Panc1 (cell line): ENCODE measurements at regions not wholly inside any gene's neighbourhood (a gene's known extent, or its start where the extent isn't known, plus 50 kb on each side); places are given as distances from the start of the nearest gene placed in this dataset.

Experiments
- ATAC-seq: fragments of 200-7000 bp; cut with Tn5 transposase; 2 replicates; pipeline ENCODE4 v1.9.1; 2020; ENCODE audit warnings: mild to moderate bottlenecking, moderate library complexity
- BruUV-seq: library from RNA; stranded (reverse); fragments of 400-500 nt; replicated peaks from 2 replicates; lab custom pipeline; 2021; lab: Mats Ljungman, UMichigan
- CTCF ChIA-PET: fragments of 300-600 bp; sonication (Branson Sonifier 250); formaldehyde crosslinking; loops from one replicate; lab custom pipeline; 2022; ENCODE audit warnings: antibody characterized with exemption; lab: Charles Lee
- POLR2A ChIA-PET: fragments of 300-600 bp; sonication (Branson Sonifier 250); formaldehyde crosslinking; loops from one replicate; lab custom pipeline; 2022; ENCODE audit warnings: antibody characterized with exemption; lab: Charles Lee
- DNase-seq: peaks from one replicate; pipeline ENCODE4 v3.0.0-alpha.2; 2010; ENCODE audit warnings: low read depth, low spot score
- H3K27ac ChIP-seq: 2 replicates; pipeline ENCODE4 v1.5.1; 2011; ENCODE audit warnings: mild to moderate bottlenecking, low read length, inconsistent platforms
- H3K27me3 ChIP-seq: fragments of 200-500 bp; sonication (Bioruptor generic); 2 replicates; pipeline ENCODE4 v1.6.0; 2014; ENCODE audit warnings: low read length, inconsistent platforms; ENCODE audit not compliant: control insufficient read depth, insufficient read depth
- H3K36me3 ChIP-seq: fragments of 200-500 bp; sonication (Bioruptor generic); 2 replicates; pipeline ENCODE4 v1.5.1; 2014; ENCODE audit warnings: inconsistent platforms, mild to moderate bottlenecking, low read length, moderate library complexity; ENCODE audit not compliant: control insufficient read depth, insufficient read depth
- H3K4me1 ChIP-seq: 2 replicates; pipeline ENCODE4 v1.5.1; 2011; ENCODE audit warnings: inconsistent platforms, mild to moderate bottlenecking, low read length, moderate library complexity; ENCODE audit not compliant: control insufficient read depth, insufficient read depth
- H3K4me3 ChIP-seq, 2 experiments: 2 replicates each; pipeline ENCODE4 v1.5.1; 2011 to 2012; ENCODE audit warnings: low read depth in 2 of 2, low read length in 2 of 2, mild to moderate bottlenecking in 2 of 2, inconsistent platforms in 1 of 2, moderate library complexity in 1 of 2
- H3K9me3 ChIP-seq: fragments of 200-500 bp; sonication (Bioruptor generic); 2 replicates; pipeline ENCODE4 v1.5.1; 2014; ENCODE audit warnings: low read depth, mild to moderate bottlenecking, inconsistent platforms, low read length, moderate library complexity; ENCODE audit not compliant: control insufficient read depth, insufficient read depth
- POLR2AphosphoS5 ChIP-seq: IDR thresholded peaks from 2 replicates; pipeline ENCODE4 v1.6.1; 2012; ENCODE audit warnings: mild to moderate bottlenecking, low read depth, low read length, moderate library complexity
- SIN3A ChIP-seq: IDR thresholded peaks from 2 replicates; pipeline ENCODE4 v1.6.1; 2012; ENCODE audit warnings: low read depth, mild to moderate bottlenecking, low read length, moderate library complexity, borderline replicate concordance; ENCODE audit not compliant: insufficient read depth
- TCF7L2 ChIP-seq: IDR thresholded peaks from 2 replicates; pipeline ENCODE4 v1.6.1; 2011; ENCODE audit warnings: mild to moderate bottlenecking, low read depth, low read length, inconsistent platforms
- in situ Hi-C: cut with HindIII; loops from 2 replicates; pipeline ENCODE4 v1.10.0; 2016; ENCODE audit warnings: low sequenced_read_pairs, low pct_unique_long_range_greater_than_20kb
- intact Hi-C: fragments of 100-400 bp; cut with micrococcal nuclease; formaldehyde crosslinking; loops from one replicate; pipeline ENCODE4 v1.10.0; 2022; ENCODE audit not compliant: unreplicated experiment
- TF ChIP-seq, protein P1 (sequence below), 2 experiments: IDR thresholded peaks; 2 replicates each; pipeline ENCODE4 v1.6.1; 2011 to 2012; ENCODE audit warnings: low read depth in 2 of 2, control low read depth in 1 of 2, low read length in 1 of 2, mild to moderate bottlenecking in 1 of 2, moderate library complexity in 1 of 2; ENCODE audit not compliant: insufficient read depth in 1 of 2
- TF ChIP-seq, protein P2 (sequence below): fragments of 450-650 bp; IDR thresholded peaks from 2 replicates; pipeline ENCODE4 v1.5.1; 2017; ENCODE audit warnings: mild to moderate bottlenecking

DNA sequence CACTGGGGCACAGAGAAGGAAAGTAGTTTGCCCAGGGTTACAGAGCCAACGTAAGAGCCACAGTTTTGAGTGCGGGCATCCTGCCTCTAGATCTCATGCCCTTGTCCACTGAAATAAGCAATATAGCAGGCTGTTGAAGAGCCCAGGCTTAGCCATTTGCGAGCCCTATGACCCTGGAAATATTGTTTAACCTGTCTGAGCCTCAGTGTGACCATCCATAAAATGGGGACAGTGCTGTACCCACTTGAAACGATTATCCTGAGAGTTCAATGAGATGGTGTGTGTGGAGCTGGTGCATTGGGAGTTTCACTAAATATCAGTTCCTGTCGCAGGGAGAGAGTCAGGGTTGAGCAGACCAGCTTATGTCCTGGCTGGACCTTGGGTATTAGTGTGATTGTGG, 173.1 kb upstream of the KCNG1 start:
- H3K27me3 ChIP-seq: 0 out of 2 replicates have a peak, but pooled peaks cover 4% of the 10 kb centered on the region
- H3K9me3 ChIP-seq: no peaks in the 10 kb centered on the region
- no TSS peak for BruUV-seq
- TF ChIP-seq, protein P1, sequence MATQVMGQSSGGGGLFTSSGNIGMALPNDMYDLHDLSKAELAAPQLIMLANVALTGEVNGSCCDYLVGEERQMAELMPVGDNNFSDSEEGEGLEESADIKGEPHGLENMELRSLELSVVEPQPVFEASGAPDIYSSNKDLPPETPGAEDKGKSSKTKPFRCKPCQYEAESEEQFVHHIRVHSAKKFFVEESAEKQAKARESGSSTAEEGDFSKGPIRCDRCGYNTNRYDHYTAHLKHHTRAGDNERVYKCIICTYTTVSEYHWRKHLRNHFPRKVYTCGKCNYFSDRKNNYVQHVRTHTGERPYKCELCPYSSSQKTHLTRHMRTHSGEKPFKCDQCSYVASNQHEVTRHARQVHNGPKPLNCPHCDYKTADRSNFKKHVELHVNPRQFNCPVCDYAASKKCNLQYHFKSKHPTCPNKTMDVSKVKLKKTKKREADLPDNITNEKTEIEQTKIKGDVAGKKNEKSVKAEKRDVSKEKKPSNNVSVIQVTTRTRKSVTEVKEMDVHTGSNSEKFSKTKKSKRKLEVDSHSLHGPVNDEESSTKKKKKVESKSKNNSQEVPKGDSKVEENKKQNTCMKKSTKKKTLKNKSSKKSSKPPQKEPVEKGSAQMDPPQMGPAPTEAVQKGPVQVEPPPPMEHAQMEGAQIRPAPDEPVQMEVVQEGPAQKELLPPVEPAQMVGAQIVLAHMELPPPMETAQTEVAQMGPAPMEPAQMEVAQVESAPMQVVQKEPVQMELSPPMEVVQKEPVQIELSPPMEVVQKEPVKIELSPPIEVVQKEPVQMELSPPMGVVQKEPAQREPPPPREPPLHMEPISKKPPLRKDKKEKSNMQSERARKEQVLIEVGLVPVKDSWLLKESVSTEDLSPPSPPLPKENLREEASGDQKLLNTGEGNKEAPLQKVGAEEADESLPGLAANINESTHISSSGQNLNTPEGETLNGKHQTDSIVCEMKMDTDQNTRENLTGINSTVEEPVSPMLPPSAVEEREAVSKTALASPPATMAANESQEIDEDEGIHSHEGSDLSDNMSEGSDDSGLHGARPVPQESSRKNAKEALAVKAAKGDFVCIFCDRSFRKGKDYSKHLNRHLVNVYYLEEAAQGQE (IDR thresholded peaks at IDR 0.05; ENCODE audit: insufficient read depth in 1 of 2, low read depth in 2 of 2, low read length in 1 of 2): no peak
- no peak for TF ChIP-seq SIN3A
- TF ChIP-seq TCF7L2: no peak
- TF ChIP-seq POLR2AphosphoS5: no peak
- TF ChIP-seq, protein P2, sequence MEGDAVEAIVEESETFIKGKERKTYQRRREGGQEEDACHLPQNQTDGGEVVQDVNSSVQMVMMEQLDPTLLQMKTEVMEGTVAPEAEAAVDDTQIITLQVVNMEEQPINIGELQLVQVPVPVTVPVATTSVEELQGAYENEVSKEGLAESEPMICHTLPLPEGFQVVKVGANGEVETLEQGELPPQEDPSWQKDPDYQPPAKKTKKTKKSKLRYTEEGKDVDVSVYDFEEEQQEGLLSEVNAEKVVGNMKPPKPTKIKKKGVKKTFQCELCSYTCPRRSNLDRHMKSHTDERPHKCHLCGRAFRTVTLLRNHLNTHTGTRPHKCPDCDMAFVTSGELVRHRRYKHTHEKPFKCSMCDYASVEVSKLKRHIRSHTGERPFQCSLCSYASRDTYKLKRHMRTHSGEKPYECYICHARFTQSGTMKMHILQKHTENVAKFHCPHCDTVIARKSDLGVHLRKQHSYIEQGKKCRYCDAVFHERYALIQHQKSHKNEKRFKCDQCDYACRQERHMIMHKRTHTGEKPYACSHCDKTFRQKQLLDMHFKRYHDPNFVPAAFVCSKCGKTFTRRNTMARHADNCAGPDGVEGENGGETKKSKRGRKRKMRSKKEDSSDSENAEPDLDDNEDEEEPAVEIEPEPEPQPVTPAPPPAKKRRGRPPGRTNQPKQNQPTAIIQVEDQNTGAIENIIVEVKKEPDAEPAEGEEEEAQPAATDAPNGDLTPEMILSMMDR: no peak
- H3K36me3 ChIP-seq: no peaks in the 10 kb centered on the region
- intact Hi-C loops (no loop called here), in situ Hi-C loops (no loop called here)
- ChIA-PET POLR2A (no interaction called here), CTCF (no interaction called here)
- no peak overlapping the region for H3K27ac ChIP-seq
- H3K4me1 ChIP-seq: no peaks in the 10 kb centered on the region
- no peak overlapping the region for H3K4me3 ChIP-seq
- no peak for ATAC-seq
- no peak for DNase-seq

GRCh38 chr20:51195419-51195901, 172.6 kb upstream of the KCNG1 start:
- Histone ChIP-seq H3K36me3 (no peaks in the 10 kb centered on the region), H3K4me3 (no peak overlapping the region), H3K27ac (no peak overlapping the region), H3K4me1 (no peaks in the 10 kb centered on the region), H3K9me3 (no peaks in the 10 kb centered on the region), H3K27me3 (0 out of 2 replicates have a peak, but pooled peaks cover 4% of the 10 kb centered on the region)
- no TSS peak for BruUV-seq
- in situ Hi-C loops: no loop called here
- ATAC-seq (no peak), DNase-seq (no peak)
- intact Hi-C loops: no loop called here
- CTCF ChIA-PET: interaction anchor here (0.6 kb wide), 1 partner anchor 11 kb away, joined by 3 read pairs; no protein-coding TSS in a partner anchor
- TF ChIP-seq, protein P1 (IDR thresholded peaks at IDR 0.05; ENCODE audit: insufficient read depth in 1 of 2, low read depth in 2 of 2, low read length in 1 of 2): no peak
- POLR2A ChIA-PET: no interaction called here
